ENCODE measurements at regions not wholly inside any gene's neighbourhood (a gene's known extent, or its start where the extent isn't known, plus 50 kb on each side); places are given as distances from the start of the nearest gene placed in this dataset.
"Not testable (repeated sequence)": the region's sequence is repeated elsewhere in the genome, so short reads cannot be mapped to it uniquely, and the experiment has no call there.

DNA sequence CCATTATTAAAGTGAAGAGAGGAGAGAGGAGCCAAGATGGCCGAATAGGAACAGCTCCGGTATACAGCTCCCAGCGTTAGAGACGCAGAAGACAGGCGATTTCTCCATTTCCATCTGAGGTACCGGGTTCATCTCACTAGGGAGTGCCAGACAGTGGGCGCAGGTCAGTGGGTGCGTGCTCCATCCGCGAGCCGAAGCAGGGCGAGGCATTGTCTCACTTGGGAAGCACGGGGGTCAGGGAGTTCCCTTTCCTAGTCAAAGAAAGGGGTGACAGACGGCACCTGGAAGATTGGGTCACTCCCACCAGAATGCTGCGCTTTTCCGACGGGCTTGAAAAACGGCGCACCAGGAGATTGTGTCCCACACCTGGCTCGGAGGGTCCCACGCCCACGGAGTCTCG, 1305.3 kb downstream of the FOXD4L5 start:
- not testable (repeated sequence) for TF ChIP-seq POLR2A (IDR thresholded peaks at IDR 0.05)
- TF ChIP-seq, protein P1, sequence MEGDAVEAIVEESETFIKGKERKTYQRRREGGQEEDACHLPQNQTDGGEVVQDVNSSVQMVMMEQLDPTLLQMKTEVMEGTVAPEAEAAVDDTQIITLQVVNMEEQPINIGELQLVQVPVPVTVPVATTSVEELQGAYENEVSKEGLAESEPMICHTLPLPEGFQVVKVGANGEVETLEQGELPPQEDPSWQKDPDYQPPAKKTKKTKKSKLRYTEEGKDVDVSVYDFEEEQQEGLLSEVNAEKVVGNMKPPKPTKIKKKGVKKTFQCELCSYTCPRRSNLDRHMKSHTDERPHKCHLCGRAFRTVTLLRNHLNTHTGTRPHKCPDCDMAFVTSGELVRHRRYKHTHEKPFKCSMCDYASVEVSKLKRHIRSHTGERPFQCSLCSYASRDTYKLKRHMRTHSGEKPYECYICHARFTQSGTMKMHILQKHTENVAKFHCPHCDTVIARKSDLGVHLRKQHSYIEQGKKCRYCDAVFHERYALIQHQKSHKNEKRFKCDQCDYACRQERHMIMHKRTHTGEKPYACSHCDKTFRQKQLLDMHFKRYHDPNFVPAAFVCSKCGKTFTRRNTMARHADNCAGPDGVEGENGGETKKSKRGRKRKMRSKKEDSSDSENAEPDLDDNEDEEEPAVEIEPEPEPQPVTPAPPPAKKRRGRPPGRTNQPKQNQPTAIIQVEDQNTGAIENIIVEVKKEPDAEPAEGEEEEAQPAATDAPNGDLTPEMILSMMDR (IDR thresholded peaks at IDR 0.05), result not testable (repeated sequence)
